Prostate gland (tissue), 2 donors: ENCODE measurements at regions not wholly inside any gene's neighbourhood (a gene's known extent, or its start where the extent isn't known, plus 50 kb on each side); places are given as distances from the start of the nearest gene placed in this dataset.

Experiments
- CTCF ChIP-seq, 4 experiments: fragments of 200-600 bp in 2 of 4; fragments of 450-650 bp in 2 of 4; sonication (generic) in 2 of 4; IDR thresholded peaks; 1 replicate in 3 of 4; 2 replicates in 1 of 4; pipeline ENCODE4 v1.5.1; 2016 to 2019; ENCODE audit warnings: antibody characterized with exemption in 4 of 4, mild to moderate bottlenecking in 2 of 4, moderate library complexity in 2 of 4
- POLR2A ChIP-seq: fragments of 450-650 bp; IDR thresholded peaks from one replicate; pipeline ENCODE4 v1.6.1; 2016; ENCODE audit warnings: antibody characterized with exemption, mild to moderate bottlenecking

- no peak for TF ChIP-seq POLR2A
- no peak for TF ChIP-seq CTCF (IDR thresholded peaks at IDR 0.05)
These were observed 60.3 kb upstream of the TBL1XR1 start for GRCh38 chr3:177257625-177258024.
